Endodermal cell (in vitro differentiated cells): ENCODE measurements at regions not wholly inside any gene's neighbourhood (a gene's known extent, or its start where the extent isn't known, plus 50 kb on each side); places are given as distances from the start of the nearest gene placed in this dataset.

ENCODE experiments used
- DNase-seq: peaks from one replicate; pipeline ENCODE4 v3.0.0-alpha.2; 2017
- H3K27ac ChIP-seq: 2 replicates; pipeline ENCODE4 v1.5.1; 2013; ENCODE audit warnings: mild to moderate bottlenecking, low read depth, low read length, moderate library complexity
- H3K27me3 ChIP-seq: 2 replicates; pipeline ENCODE4 v1.6.1; 2013; ENCODE audit warnings: mild to moderate bottlenecking, low read length, moderate library complexity; ENCODE audit not compliant: insufficient read depth, control insufficient read depth, poor library complexity, severe bottlenecking
- H3K36me3 ChIP-seq: 2 replicates; pipeline ENCODE4 v1.7.0; 2013; ENCODE audit warnings: mild to moderate bottlenecking, low read length, moderate library complexity; ENCODE audit not compliant: control insufficient read depth, insufficient read depth
- H3K4me1 ChIP-seq: one replicate; pipeline ENCODE4 v1.7.0; 2013; ENCODE audit warnings: low read length; ENCODE audit not compliant: control insufficient read depth, insufficient read depth
- H3K4me3 ChIP-seq: 2 replicates; pipeline ENCODE4 v1.5.1; 2013; ENCODE audit warnings: mild to moderate bottlenecking, low read length, moderate library complexity
- H3K9ac ChIP-seq: 2 replicates; pipeline ENCODE4 v1.6.1; 2013; ENCODE audit warnings: mild to moderate bottlenecking, low read length, moderate library complexity; ENCODE audit not compliant: poor library complexity, severe bottlenecking; ENCODE audit errors: extremely low read depth
- H3K9me3 ChIP-seq: 2 replicates; pipeline ENCODE4 v1.6.1; 2013; ENCODE audit warnings: mild to moderate bottlenecking, low read length, moderate library complexity; ENCODE audit not compliant: control insufficient read depth
- H3K27ac Mint-ChIP-seq: 2 replicates; pipeline ENCODE4 v1.8.0; 2020; ENCODE audit warnings: mixed read lengths
- H3K27me3 Mint-ChIP-seq: 2 replicates; pipeline ENCODE4 v1.8.0; 2021; ENCODE audit warnings: mild to moderate bottlenecking, mixed read lengths; ENCODE audit not compliant: insufficient read depth
- H3K36me3 Mint-ChIP-seq: 2 replicates; pipeline ENCODE4 v1.8.0; 2020; ENCODE audit warnings: low read depth, mixed read lengths
- H3K4me1 Mint-ChIP-seq: 2 replicates; pipeline ENCODE4 v1.8.0; 2020; ENCODE audit warnings: mixed read lengths
- H3K4me3 Mint-ChIP-seq: 2 replicates; pipeline ENCODE4 v1.8.0; 2020; ENCODE audit warnings: mild to moderate bottlenecking, moderate library complexity, mixed read lengths
- H3K9me3 Mint-ChIP-seq: 2 replicates; pipeline ENCODE4 v1.8.0; 2020; ENCODE audit warnings: mild to moderate bottlenecking, mixed read lengths
- CTCF ChIP-seq: fragments of 200-600 bp; sonication (generic); conservative IDR thresholded peaks from 2 replicates; pipeline ENCODE4 v1.5.0; 2021; ENCODE audit warnings: antibody characterized with exemption, mild to moderate bottlenecking
- WGBS, 2 experiments: methylation state at CpG; one replicate each; pipeline versions ENCODE4 v1.1.5 to v1.1.7; 2013; ENCODE audit warnings: missing lambda C conversion rate in 2 of 2, mixed read lengths in 1 of 2; ENCODE audit not compliant: insufficient coverage in 1 of 2, insufficient read length in 1 of 2; 5-methylcytosine and 5-hydroxymethylcytosine counted together

- 82 to 100% methylated on average over 1 to 3 of the region's 3 CpGs for WGBS, 2 experiments
Measured at GRCh38 chr5:82808960-82809359, 268.2 kb downstream of the TMEM167A start.

GRCh38 chr5:82807021-82807420 is 270.2 kb downstream of the TMEM167A start:
- Histone ChIP-seq H3K9me3 (no peaks in the 10 kb centered on the region), H3K4me3 (no peak overlapping the region), H3K4me1 (no peaks in the 10 kb centered on the region), H3K27me3 (no peaks in the 10 kb centered on the region), H3K9ac (no peak overlapping the region), H3K36me3 (no peaks in the 10 kb centered on the region), H3K27ac (no peak overlapping the region)
- DNase-seq = no peak
- peaks cover 4% of the 10 kb centered on the region for H3K4me1 Mint-ChIP-seq
- peaks cover 2% of the 10 kb centered on the region for H3K9me3 Mint-ChIP-seq
- no peak overlapping the region for H3K27ac Mint-ChIP-seq
- WGBS, 2 experiments = 100% methylated on average over 1 of the region's 2 CpGs; no CpG with 5 or more reads in 1 of the 2 experiments
- H3K4me3 Mint-ChIP-seq = no peak overlapping the region
- TF ChIP-seq CTCF = no peak
- H3K27me3 Mint-ChIP-seq = no peaks in the 10 kb centered on the region
- H3K36me3 Mint-ChIP-seq = no peaks in the 10 kb centered on the region

More at GRCh38 chr5:82808960-82809359, 268.2 kb downstream of the TMEM167A start:
- H3K27me3 ChIP-seq = no peaks in the 10 kb centered on the region
- no peak overlapping the region for H3K4me3 ChIP-seq
- H3K4me1 Mint-ChIP-seq = peaks cover 10% of the 10 kb centered on the region
- H3K27ac Mint-ChIP-seq = no peak overlapping the region
- H3K4me1 ChIP-seq = no peaks in the 10 kb centered on the region
- H3K4me3 Mint-ChIP-seq = no peak overlapping the region
- no peaks in the 10 kb centered on the region for H3K9me3 ChIP-seq
- no peaks in the 10 kb centered on the region for H3K36me3 Mint-ChIP-seq
- H3K27ac ChIP-seq = no peak overlapping the region
- peaks cover 2% of the 10 kb centered on the region for H3K27me3 Mint-ChIP-seq
- no peak overlapping the region for H3K9ac ChIP-seq
- peaks cover 2% of the 10 kb centered on the region for H3K9me3 Mint-ChIP-seq
- H3K36me3 ChIP-seq = no peaks in the 10 kb centered on the region
- no peak for DNase-seq
- TF ChIP-seq CTCF = no peak

GRCh38 chr5:82806513-82806912 is 270.7 kb downstream of the TMEM167A start:
- DNase-seq = no peak
- WGBS, 2 experiments = 93 to 95% methylated on average over 4 to 5 of the region's 5 CpGs
- no peaks in the 10 kb centered on the region for H3K4me1 Mint-ChIP-seq

More at GRCh38 chr5:82806513-82806912, 270.7 kb downstream of the TMEM167A start:
- no peak for TF ChIP-seq CTCF
- no peaks in the 10 kb centered on the region for H3K27me3 Mint-ChIP-seq
- H3K9ac ChIP-seq = no peak overlapping the region
- no peak overlapping the region for H3K4me3 Mint-ChIP-seq
- H3K27ac ChIP-seq = no peak overlapping the region
- H3K9me3 ChIP-seq = no peaks in the 10 kb centered on the region
- H3K27me3 ChIP-seq = no peaks in the 10 kb centered on the region
- peaks cover 2% of the 10 kb centered on the region for H3K9me3 Mint-ChIP-seq
- no peaks in the 10 kb centered on the region for H3K36me3 ChIP-seq
- H3K36me3 Mint-ChIP-seq = no peaks in the 10 kb centered on the region
- H3K4me3 ChIP-seq = no peak overlapping the region
- H3K4me1 ChIP-seq = no peaks in the 10 kb centered on the region
- H3K27ac Mint-ChIP-seq = no peak overlapping the region
